Breast epithelium (tissue), 3 donors: ENCODE measurements at regions not wholly inside any gene's neighbourhood (a gene's known extent, or its start where the extent isn't known, plus 50 kb on each side); places are given as distances from the start of the nearest gene placed in this dataset.

Experiments used
- POLR2A ChIP-seq: fragments of 450-650 bp; IDR thresholded peaks from one replicate; pipeline ENCODE4 v1.6.1; 2016; ENCODE audit warnings: antibody characterized with exemption, mild to moderate bottlenecking, moderate library complexity
- TF ChIP-seq, protein P1 (sequence below), 3 donors: fragments of 450-650 bp; IDR thresholded peaks; one replicate each; pipeline ENCODE4 v1.5.1; 2016 to 2017; ENCODE audit warnings: antibody characterized with exemption in 3 of 3, mild to moderate bottlenecking in 3 of 3, moderate library complexity in 3 of 3

DNA sequence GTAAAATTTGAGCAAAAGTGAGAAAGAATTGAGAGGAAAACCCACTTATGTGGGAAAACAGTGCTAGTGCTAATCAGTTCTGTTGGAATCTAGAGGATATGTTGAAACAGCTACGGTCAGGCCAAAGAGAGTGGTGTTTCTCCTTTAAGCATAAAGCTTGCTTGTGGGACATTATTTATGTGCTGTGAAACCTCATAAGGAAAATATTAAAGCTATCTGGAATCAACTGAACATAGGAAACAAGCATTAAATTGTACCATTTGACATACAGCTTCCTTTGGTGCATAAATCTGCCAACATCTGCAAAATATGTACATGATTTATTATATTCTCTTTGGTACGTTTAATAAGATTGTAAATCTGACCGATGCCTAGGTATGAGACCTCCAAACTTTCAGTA is 182.5 kb upstream of the PDE10A start:
- TF ChIP-seq, protein P1, sequence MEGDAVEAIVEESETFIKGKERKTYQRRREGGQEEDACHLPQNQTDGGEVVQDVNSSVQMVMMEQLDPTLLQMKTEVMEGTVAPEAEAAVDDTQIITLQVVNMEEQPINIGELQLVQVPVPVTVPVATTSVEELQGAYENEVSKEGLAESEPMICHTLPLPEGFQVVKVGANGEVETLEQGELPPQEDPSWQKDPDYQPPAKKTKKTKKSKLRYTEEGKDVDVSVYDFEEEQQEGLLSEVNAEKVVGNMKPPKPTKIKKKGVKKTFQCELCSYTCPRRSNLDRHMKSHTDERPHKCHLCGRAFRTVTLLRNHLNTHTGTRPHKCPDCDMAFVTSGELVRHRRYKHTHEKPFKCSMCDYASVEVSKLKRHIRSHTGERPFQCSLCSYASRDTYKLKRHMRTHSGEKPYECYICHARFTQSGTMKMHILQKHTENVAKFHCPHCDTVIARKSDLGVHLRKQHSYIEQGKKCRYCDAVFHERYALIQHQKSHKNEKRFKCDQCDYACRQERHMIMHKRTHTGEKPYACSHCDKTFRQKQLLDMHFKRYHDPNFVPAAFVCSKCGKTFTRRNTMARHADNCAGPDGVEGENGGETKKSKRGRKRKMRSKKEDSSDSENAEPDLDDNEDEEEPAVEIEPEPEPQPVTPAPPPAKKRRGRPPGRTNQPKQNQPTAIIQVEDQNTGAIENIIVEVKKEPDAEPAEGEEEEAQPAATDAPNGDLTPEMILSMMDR (IDR thresholded peaks at IDR 0.05): no peak
- no peak for TF ChIP-seq POLR2A
